ENCODE measurements at regions not wholly inside any gene's neighbourhood (a gene's known extent, or its start where the extent isn't known, plus 50 kb on each side); places are given as distances from the start of the nearest gene placed in this dataset.

- TF ChIP-seq EZH2 (IDR thresholded peaks at IDR 0.05; ENCODE audit: borderline replicate concordance, insufficient read depth, low read depth, low read length, poor library complexity, severe bottlenecking) (no peak), CTCF (IDR thresholded peaks at IDR 0.05) (no peak)
Observed at GRCh38 chr13:50594276-50595051, 249.0 kb downstream of the DLEU7 start.
